Testis (tissue), 2 donors: ENCODE measurements at regions not wholly inside any gene's neighbourhood (a gene's known extent, or its start where the extent isn't known, plus 50 kb on each side); places are given as distances from the start of the nearest gene placed in this dataset.

ENCODE experiments used
- CTCF ChIP-seq, 3 experiments: fragments of 450-650 bp in 2 of 3; fragments of 200-600 bp in 1 of 3; sonication (generic) in 1 of 3; IDR thresholded peaks; one replicate each; pipeline ENCODE4 v1.5.1; 2016 to 2019; ENCODE audit warnings: antibody characterized with exemption in 3 of 3, mild to moderate bottlenecking in 2 of 3, moderate library complexity in 1 of 3
- POLR2A ChIP-seq: fragments of 450-650 bp; IDR thresholded peaks from one replicate; pipeline ENCODE4 v1.6.1; 2017; ENCODE audit warnings: antibody characterized with exemption, mild to moderate bottlenecking, moderate library complexity

DNA sequence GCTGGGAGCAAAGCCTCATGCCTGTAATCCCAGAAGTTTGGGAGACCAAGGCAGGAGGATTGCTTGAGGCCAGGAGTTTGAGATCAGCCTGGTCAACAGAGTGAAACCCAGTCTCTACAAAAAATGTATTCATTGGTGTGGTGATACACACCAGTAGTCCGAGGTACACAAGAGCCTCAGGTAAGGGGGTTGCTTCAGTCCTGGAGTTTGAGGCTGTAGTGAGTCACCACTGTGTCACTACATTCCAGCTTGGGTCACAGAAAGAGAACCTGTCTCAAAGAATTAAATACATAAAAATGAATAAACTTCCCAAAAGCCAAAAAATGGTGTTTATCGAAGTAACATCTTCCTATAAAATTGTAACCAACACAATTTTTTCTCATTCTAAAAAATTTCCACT is 568.1 kb upstream of the LINC00305 start:
- TF ChIP-seq POLR2A, result no peak
- TF ChIP-seq CTCF (IDR thresholded peaks at IDR 0.05), result no peak
